BLaER1 treated with 17β-estradiol and CSF1 and Interleukin-3, amounts not matched to agents 10 nM and 100 nM (cell line): ENCODE measurements at regions not wholly inside any gene's neighbourhood (a gene's known extent, or its start where the extent isn't known, plus 50 kb on each side); places are given as distances from the start of the nearest gene placed in this dataset.

Experiments used
- H3K27ac ChIP-seq, 11 experiments: shearing (Covaris generic); formaldehyde crosslinking; 2 replicates each; pipeline ENCODE4 v1.8.1; 2022
- H3K27me3 ChIP-seq, 11 experiments: shearing (Covaris generic); formaldehyde crosslinking; 2 replicates each; pipeline ENCODE4 v1.8.1; 2022
- H3K36me3 ChIP-seq, 11 experiments: shearing (Covaris generic); formaldehyde crosslinking; 2 replicates each; pipeline ENCODE4 v1.8.1; 2022
- H3K4me1 ChIP-seq, 10 experiments: shearing (Covaris generic); formaldehyde crosslinking; 2 replicates each; pipeline ENCODE4 v1.8.1; 2022
- H3K4me2 ChIP-seq, 11 experiments: shearing (Covaris generic); formaldehyde crosslinking; 2 replicates each; pipeline ENCODE4 v1.8.1; 2022
- H3K4me3 ChIP-seq, 10 experiments: shearing (Covaris generic); formaldehyde crosslinking; 2 replicates each; pipeline ENCODE4 v1.8.1; 2022
- H3K9ac ChIP-seq, 11 experiments: shearing (Covaris generic); formaldehyde crosslinking; 2 replicates each; pipeline ENCODE4 v1.8.1; 2022
- H3K9me3 ChIP-seq, 11 experiments: shearing (Covaris generic); formaldehyde crosslinking; replicated peaks in 1 of 11; 2 replicates each; pipeline ENCODE4 v1.8.1; 2022
- H4K20me1 ChIP-seq, 11 experiments: shearing (Covaris generic); formaldehyde crosslinking; 2 replicates each; pipeline ENCODE4 v1.8.1; 2022
- Cebpa-rat ChIP-seq, 11 experiments: shearing (Covaris generic); IDR thresholded peaks; 2 replicates each; pipeline ENCODE4 v1.8.1; 2022

DNA sequence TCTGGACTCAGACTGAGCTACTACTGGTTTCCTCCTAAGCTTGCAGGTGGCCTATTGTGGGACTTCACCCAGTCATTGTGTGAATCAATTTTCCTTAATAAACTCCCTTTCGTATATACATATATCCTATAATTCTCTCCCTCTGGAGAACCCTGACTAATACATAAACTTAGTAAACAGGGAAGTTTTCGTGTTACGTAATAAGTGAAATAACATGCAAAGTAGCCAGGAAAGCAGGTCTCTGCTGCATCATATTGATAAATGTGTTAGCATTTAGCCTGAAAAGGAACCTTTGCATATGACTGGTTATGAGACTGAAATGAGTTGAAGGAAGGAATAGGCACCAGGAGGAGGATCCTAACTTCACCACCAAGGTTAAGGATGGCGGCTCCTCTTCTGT, 527.2 kb upstream of the FAM98A start:
- Histone ChIP-seq H3K27me3 (no peaks in the 10 kb centered on the region), H3K4me1 (peaks cover 2 to 19% (median 7%) of the 10 kb centered on the region in 10 experiments; a peak in 18 of 20 replicates), H3K36me3 (no peaks in the 10 kb centered on the region), H3K9me3 (no peaks in the 10 kb centered on the region), H3K4me2 (peak overlapping the region in 1 of 11 experiments; percentile 24; a peak in 1 of 22 replicates), H3K4me3 (no peak overlapping the region), H3K27ac (no peak overlapping the region), H3K9ac (no peak overlapping the region), H4K20me1 (no peaks in the 10 kb centered on the region)
- peak in 2 of 11 experiments; percentile 10 to 45; a peak in 1 of 22 replicates for TF ChIP-seq Cebpa-rat (IDR thresholded peaks at IDR 0.05)

DNA sequence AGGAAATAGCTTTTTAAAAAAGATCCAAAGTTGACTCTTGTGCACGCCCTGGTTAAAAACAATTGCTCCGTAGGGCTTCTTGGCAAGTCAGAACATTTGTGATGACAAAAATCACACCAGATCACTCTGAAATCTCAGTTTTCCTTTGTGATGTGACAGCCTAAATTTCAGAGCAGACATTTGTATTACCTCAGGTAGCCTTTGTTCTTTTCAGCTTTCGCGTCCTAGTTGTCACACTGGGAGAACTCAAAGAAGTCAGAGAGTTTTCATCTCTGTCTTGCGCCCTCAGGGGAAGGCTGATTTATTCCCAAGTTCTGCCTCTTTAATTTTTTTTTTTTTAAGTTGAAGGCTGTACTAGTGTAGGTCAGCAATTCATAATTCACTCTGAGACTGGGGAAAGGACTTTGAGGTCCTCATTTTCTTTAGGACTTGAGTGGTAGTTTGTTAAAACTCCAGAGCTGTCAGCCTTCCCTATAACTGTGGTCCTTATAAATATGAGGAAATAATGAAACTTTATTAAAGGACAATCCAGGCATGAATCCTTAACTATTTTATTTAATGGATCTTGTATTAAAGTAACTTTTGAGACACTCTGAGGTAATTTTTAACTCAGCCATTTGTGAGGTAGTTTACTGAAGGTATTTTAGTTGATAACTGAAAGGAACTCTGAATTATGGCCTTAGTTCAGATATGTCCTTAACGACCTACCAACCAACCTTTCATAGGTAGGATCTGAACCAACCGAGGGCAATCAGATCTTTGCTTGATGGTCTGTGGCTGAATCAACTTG, 525.1 kb upstream of the FAM98A start:
- Histone ChIP-seq H3K36me3 (no peaks in the 10 kb centered on the region), H3K4me3 (no peak overlapping the region), H3K27me3 (no peaks in the 10 kb centered on the region), H4K20me1 (no peaks in the 10 kb centered on the region), H3K4me1 (peaks cover 9 to 28% (median 15%) of the 10 kb centered on the region in 10 experiments; a peak in 19 of 20 replicates), H3K9ac (no peak overlapping the region), H3K9me3 (no peaks in the 10 kb centered on the region), H3K4me2 (no peak overlapping the region), H3K27ac (no peak overlapping the region)
- TF ChIP-seq Cebpa-rat (IDR thresholded peaks at IDR 0.05): no peak

DNA sequence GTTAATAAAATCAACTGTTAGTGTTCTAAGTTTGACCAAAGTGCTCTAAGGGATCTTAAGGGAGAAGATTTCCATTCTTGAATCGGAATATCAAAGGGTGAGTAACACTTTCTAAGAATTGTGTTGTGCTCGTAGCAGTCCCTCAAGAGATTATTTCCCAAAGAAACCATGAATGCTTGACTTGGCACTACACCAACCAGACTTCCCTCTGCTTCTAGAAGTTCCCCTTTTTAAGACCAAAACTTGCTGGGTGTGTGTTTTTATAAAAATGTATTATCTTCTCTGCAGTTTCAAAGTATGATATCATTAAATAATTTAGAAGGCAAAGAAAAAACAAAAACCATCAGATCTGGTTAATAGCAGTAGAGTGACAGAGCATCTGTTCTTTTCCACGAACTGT, 522.0 kb upstream of the FAM98A start:
- no peak for TF ChIP-seq Cebpa-rat (IDR thresholded peaks at IDR 0.05)
- Histone ChIP-seq H3K9ac (no peak overlapping the region), H3K4me3 (no peak overlapping the region), H4K20me1 (no peaks in the 10 kb centered on the region), H3K4me2 (peak overlapping the region; percentile 20 to 87 (median 44); a peak in 20 of 22 replicates), H3K9me3 (no peaks in the 10 kb centered on the region), H3K27me3 (no peaks in the 10 kb centered on the region), H3K4me1 (peaks cover 9 to 19% (median 15%) of the 10 kb centered on the region in 10 experiments; a peak in 19 of 20 replicates), H3K27ac (no peak overlapping the region; a peak in 1 of 22 replicates), H3K36me3 (no peaks in the 10 kb centered on the region)

DNA sequence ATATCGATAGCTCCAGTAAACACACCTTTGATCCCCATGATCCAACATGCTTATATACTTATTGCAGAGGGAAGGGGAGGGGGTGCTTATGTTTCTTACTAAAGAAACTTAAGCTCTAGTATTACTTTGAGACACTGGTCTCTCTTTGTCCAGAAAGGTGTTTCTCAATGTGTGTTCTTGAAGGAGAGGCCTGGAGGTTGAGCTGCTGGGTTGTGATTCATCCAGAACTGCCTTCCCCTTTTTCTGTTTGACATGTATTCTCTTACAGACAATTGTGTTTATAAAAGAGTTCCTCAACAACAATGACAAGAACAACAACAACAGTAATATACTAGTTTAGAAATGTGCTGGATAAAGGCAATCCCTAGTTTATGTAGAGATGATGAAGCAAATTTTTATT, 516.0 kb upstream of the FAM98A start:
- TF ChIP-seq Cebpa-rat (IDR thresholded peaks at IDR 0.05): no peak
- H3K4me2 ChIP-seq: peak overlapping the region in 2 of 11 experiments; percentile 3 to 20; a peak in 1 of 22 replicates
- H3K27ac ChIP-seq: no peak overlapping the region
- no peaks in the 10 kb centered on the region for H3K27me3 ChIP-seq
- no peaks in the 10 kb centered on the region for H4K20me1 ChIP-seq
- H3K9me3 ChIP-seq: no peaks in the 10 kb centered on the region
- H3K4me1 ChIP-seq: peaks cover 0 to 11% (median 0%) of the 10 kb centered on the region in 10 experiments; a peak in 3 of 20 replicates
- no peaks in the 10 kb centered on the region for H3K36me3 ChIP-seq
- no peak overlapping the region for H3K9ac ChIP-seq
- H3K4me3 ChIP-seq: no peak overlapping the region

DNA sequence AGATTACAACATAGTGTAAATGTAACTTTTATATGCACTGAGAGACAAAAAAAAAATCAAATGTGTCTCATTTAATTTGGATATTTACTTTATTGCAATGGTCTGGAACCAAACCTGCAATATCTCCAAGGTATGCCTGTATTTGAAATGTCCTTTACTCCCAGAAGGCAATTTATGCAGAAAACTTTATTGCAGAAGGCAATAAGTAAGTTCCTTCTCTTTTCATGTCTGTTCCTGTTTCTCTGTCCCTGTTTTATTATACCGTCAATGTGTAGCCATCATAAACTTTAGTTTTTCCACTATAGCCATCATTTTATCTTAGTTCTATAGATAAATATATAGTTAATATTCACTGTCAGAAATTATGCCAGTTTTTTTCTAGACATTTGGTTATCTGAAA, 513.1 kb upstream of the FAM98A start:
- TF ChIP-seq Cebpa-rat (IDR thresholded peaks at IDR 0.05): no peak
- no peaks in the 10 kb centered on the region for H3K9me3 ChIP-seq
- no peaks in the 10 kb centered on the region for H3K27me3 ChIP-seq
- H3K4me3 ChIP-seq: no peak overlapping the region
- H3K4me1 ChIP-seq: peaks cover 0 to 11% (median 0%) of the 10 kb centered on the region in 10 experiments; a peak in 3 of 20 replicates
- no peak overlapping the region for H3K27ac ChIP-seq
- no peak overlapping the region for H3K4me2 ChIP-seq
- no peaks in the 10 kb centered on the region for H3K36me3 ChIP-seq
- H4K20me1 ChIP-seq: no peaks in the 10 kb centered on the region
- no peak overlapping the region for H3K9ac ChIP-seq

DNA sequence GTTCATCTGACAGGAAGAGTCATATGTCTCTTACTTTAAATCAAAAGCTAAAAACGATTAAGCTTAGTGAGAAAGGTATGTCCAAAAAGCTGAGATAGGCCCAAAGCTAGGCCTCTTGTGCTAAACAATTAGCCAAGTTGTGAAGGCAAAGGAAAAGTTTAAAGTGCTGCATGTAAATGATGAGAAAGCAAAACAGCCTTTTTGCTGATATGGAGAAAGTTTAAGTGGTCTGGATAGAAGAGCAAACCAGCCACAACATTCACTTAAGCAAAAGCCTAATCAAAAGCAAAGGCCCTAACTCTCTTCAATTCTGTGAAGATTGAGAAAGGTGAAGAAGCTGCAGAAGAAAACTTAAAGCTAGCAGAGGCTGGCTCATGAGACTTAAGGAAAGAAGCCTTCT, 511.3 kb upstream of the FAM98A start:
- Histone ChIP-seq H4K20me1 (no peaks in the 10 kb centered on the region), H3K36me3 (no peaks in the 10 kb centered on the region), H3K4me1 (peaks cover 0 to 9% (median 0%) of the 10 kb centered on the region in 10 experiments; a peak in 3 of 20 replicates), H3K9ac (no peak overlapping the region), H3K27ac (no peak overlapping the region), H3K4me2 (no peak overlapping the region), H3K9me3 (no peaks in the 10 kb centered on the region), H3K4me3 (no peak overlapping the region), H3K27me3 (no peaks in the 10 kb centered on the region)
- no peak for TF ChIP-seq Cebpa-rat (IDR thresholded peaks at IDR 0.05)

DNA sequence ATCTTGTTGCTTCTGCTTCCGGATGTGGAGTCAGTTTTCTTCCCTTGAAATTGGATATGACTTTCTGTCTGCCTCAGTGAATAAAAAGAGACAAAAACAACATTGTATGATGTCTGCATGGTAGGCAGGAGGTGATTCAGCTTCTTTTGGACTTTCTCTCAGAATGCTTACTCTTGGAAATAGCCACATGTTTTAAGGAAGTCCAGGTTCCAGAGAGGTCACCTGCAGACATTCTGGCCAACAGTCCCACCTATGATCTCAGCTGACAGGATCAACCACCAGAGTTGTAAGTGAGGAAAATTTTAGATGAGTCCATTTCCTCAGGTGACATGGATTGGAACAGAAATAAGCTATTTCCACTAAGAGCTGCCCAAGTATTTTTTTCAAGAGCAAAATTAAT, 508.7 kb upstream of the FAM98A start:
- TF ChIP-seq Cebpa-rat (IDR thresholded peaks at IDR 0.05): no peak
- Histone ChIP-seq H3K36me3 (no peaks in the 10 kb centered on the region), H3K9me3 (no peaks in the 10 kb centered on the region), H4K20me1 (no peaks in the 10 kb centered on the region), H3K4me2 (no peak overlapping the region), H3K9ac (no peak overlapping the region), H3K4me3 (no peak overlapping the region), H3K4me1 (no peaks in the 10 kb centered on the region), H3K27me3 (no peaks in the 10 kb centered on the region), H3K27ac (no peak overlapping the region)

DNA sequence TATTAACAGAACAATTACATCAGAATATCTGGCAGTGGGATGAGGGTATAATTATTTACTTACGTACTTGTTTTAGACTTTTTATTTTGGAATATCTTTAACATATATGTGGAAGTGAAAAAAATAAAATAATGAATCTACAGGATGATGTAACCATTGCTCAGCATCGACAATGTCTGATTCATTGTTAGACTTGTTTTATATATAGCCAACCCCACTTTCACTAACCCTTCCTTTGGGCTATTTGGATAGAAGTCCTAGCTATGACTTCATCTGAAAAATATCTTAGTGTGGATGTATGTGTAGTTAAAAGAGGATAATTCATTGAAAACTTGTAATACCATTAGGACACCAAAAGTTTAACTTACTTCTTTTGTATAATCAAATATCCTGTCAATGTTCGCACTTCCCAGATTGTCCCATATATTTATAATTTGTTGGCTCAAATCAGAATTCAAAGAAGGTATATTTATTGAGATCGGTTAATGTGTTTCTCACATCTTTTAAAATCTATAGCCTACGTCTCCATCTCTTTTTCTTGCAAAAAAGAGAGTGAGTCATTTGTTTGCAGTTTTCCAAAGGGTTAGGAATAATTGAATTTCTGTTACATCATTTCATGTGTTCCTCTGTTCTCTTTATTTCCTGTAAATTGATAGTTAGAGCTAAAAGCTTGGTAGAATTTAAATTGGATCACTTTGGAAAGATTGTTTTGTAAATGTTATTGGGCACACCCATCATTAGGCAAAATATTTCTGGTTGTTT, 506.1 kb upstream of the FAM98A start:
- Histone ChIP-seq H3K36me3 (no peaks in the 10 kb centered on the region), H4K20me1 (no peaks in the 10 kb centered on the region)
- TF ChIP-seq Cebpa-rat (IDR thresholded peaks at IDR 0.05): no peak

DNA sequence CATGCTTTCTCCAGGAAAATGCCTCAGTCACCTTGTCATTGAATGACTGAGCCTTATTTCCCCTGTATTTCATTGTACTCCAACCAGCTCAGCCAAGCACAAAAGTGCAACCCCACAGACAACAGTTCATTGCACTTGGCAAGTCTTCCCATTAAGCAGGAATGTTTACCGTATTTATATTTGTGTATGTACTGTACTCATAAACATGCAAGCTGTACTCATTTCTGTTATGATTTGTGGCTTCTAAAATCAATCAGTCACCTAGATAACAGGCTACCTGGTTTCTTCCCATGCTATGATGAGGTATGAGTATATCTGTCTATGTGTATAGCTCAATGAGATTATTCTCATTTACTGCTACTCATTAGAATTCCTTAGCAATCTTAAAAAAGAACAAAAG, 505.5 kb upstream of the FAM98A start:
- H3K4me2 ChIP-seq: no peak overlapping the region
- TF ChIP-seq Cebpa-rat (IDR thresholded peaks at IDR 0.05): no peak
- H3K27me3 ChIP-seq: no peaks in the 10 kb centered on the region
- H3K4me3 ChIP-seq: no peak overlapping the region
- H4K20me1 ChIP-seq: no peaks in the 10 kb centered on the region
- no peaks in the 10 kb centered on the region for H3K36me3 ChIP-seq
- H3K9ac ChIP-seq: no peak overlapping the region
- no peaks in the 10 kb centered on the region for H3K9me3 ChIP-seq
- peaks cover 0 to 9% (median 6%) of the 10 kb centered on the region in 10 experiments; a peak in 6 of 20 replicates for H3K4me1 ChIP-seq
- no peak overlapping the region for H3K27ac ChIP-seq

More for the DNA sequence above, 506.1 kb upstream of the FAM98A start:
- H3K4me3 ChIP-seq: no peak overlapping the region
- H3K27ac ChIP-seq: no peak overlapping the region
- no peaks in the 10 kb centered on the region for H3K27me3 ChIP-seq
- H3K9ac ChIP-seq: no peak overlapping the region
- H3K9me3 ChIP-seq: no peaks in the 10 kb centered on the region
- H3K4me1 ChIP-seq: peaks cover 0 to 8% (median 5%) of the 10 kb centered on the region in 10 experiments; a peak in 6 of 20 replicates
- H3K4me2 ChIP-seq: no peak overlapping the region
